Breast epithelium (tissue), 4 donors: ENCODE measurements at regions not wholly inside any gene's neighbourhood (a gene's known extent, or its start where the extent isn't known, plus 50 kb on each side); places are given as distances from the start of the nearest gene placed in this dataset.

ENCODE experiments used
- DNase-seq, 2 donors: peaks; one replicate each; pipeline ENCODE4 v3.0.0-alpha.2; 2019; ENCODE audit warnings: low spot score in 2 of 2
- H3K27ac ChIP-seq, 2 donors: fragments of 200-600 bp; sonication (generic) in 1 of 2; one replicate each; pipeline ENCODE4 v1.5.1; 2016 to 2019; ENCODE audit warnings: mild to moderate bottlenecking in 1 of 2
- H3K27me3 ChIP-seq, 2 donors: fragments of 200-600 bp; sonication (generic) in 1 of 2; one replicate each; pipeline versions ENCODE4 v1.5.1 to v1.6.0; 2017 to 2019; ENCODE audit warnings: control low read depth in 1 of 2, mild to moderate bottlenecking in 1 of 2
- H3K36me3 ChIP-seq: fragments of 200-600 bp; one replicate; pipeline ENCODE4 v1.5.1; 2019
- H3K4me1 ChIP-seq, 2 donors: fragments of 200-600 bp; sonication (generic); one replicate each; pipeline ENCODE4 v1.5.1; 2016 to 2019; ENCODE audit warnings: control low read depth in 1 of 2
- H3K4me3 ChIP-seq, 3 donors: fragments of 200-600 bp; sonication (generic); 1 replicate in 2 of 3; 2 replicates in 1 of 3; pipeline ENCODE4 v1.5.1; 2016 to 2019; ENCODE audit warnings: mild to moderate bottlenecking in 3 of 3, moderate library complexity in 2 of 3
- H3K9me3 ChIP-seq, 2 donors: fragments of 200-600 bp; sonication (generic) in 1 of 2; one replicate each; pipeline ENCODE4 v1.5.1; 2016 to 2019; ENCODE audit warnings: control low read depth in 1 of 2
- POLR2A ChIP-seq: fragments of 450-650 bp; IDR thresholded peaks from one replicate; pipeline ENCODE4 v1.6.1; 2016; ENCODE audit warnings: antibody characterized with exemption, mild to moderate bottlenecking, moderate library complexity
- POLR2AphosphoS5 ChIP-seq, 3 donors: sonication (generic); formaldehyde crosslinking; IDR thresholded peaks; one replicate each; pipeline ENCODE4 v1.6.1; 2017; ENCODE audit warnings: antibody characterized with exemption in 3 of 3
- intact Hi-C: fragments of 100-400 bp; cut with DNase I; formaldehyde crosslinking; loops from one replicate; pipeline ENCODE4 v1.15.1; 2023; ENCODE audit warnings: low total_unique reads
- TF ChIP-seq, protein P1 (sequence below), 3 donors: fragments of 450-650 bp; IDR thresholded peaks; one replicate each; pipeline ENCODE4 v1.5.1; 2016 to 2017; ENCODE audit warnings: antibody characterized with exemption in 3 of 3, mild to moderate bottlenecking in 3 of 3, moderate library complexity in 3 of 3

DNA sequence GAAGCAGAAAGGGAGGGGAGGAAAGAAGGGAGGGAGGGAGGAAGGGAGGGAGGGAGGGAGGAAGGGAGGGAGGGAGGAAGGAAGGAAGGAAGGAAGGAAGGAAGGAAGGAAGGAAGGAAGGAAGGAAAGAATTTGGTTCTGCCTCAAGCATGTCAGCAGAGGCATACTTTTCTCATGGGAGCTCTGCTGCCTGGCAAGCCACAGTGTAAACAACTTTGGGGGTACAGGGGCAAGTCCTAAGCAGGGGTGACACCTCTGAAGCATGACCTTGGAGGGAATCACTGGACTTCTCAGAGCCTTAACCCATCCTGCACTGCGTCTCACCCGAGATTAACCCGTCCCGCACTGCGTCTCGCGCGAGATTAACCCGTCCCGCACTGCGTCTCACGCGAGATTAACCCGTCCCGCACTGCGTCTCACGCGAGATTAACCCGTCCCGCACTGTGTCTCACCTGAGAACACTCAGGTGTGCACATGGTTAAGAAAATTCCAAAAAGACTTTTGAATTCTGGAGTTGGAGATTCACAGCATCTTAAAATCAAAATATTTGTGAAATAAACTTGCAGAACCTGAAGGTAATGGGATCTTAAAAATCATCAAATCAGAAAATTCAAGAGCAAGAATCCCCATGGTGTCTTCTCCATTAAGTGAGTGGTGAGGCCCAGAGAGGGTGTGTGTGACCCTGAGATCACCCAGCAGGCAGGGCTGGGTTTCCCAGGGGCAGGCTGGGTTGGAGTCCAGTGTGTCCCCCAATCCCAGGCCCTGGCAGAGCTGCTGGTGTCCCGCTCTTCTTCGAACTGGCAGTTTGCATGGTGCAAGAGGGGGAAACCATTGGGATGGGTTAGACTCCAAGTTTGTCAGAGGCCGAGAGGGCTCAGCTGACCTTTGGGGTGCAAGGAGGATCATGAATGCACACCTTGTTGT lies 190.4 kb downstream of the MN1 start:
- no peak overlapping the region for H3K4me3 ChIP-seq
- TF ChIP-seq POLR2A (no peak), POLR2AphosphoS5 (IDR thresholded peaks at IDR 0.05) (no peak)
- TF ChIP-seq, protein P1, sequence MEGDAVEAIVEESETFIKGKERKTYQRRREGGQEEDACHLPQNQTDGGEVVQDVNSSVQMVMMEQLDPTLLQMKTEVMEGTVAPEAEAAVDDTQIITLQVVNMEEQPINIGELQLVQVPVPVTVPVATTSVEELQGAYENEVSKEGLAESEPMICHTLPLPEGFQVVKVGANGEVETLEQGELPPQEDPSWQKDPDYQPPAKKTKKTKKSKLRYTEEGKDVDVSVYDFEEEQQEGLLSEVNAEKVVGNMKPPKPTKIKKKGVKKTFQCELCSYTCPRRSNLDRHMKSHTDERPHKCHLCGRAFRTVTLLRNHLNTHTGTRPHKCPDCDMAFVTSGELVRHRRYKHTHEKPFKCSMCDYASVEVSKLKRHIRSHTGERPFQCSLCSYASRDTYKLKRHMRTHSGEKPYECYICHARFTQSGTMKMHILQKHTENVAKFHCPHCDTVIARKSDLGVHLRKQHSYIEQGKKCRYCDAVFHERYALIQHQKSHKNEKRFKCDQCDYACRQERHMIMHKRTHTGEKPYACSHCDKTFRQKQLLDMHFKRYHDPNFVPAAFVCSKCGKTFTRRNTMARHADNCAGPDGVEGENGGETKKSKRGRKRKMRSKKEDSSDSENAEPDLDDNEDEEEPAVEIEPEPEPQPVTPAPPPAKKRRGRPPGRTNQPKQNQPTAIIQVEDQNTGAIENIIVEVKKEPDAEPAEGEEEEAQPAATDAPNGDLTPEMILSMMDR (IDR thresholded peaks at IDR 0.05), result no peak
- peaks cover 0 to 23% of the 10 kb centered on the region in 2 donors for H3K27me3 ChIP-seq
- no peak overlapping the region for H3K27ac ChIP-seq
- intact Hi-C loops, result no loop called here
- H3K9me3 ChIP-seq, result no peaks in the 10 kb centered on the region
- no peaks in the 10 kb centered on the region for H3K4me1 ChIP-seq
- H3K36me3 ChIP-seq, result no peaks in the 10 kb centered on the region
- DNase-seq, result no peak

DNA sequence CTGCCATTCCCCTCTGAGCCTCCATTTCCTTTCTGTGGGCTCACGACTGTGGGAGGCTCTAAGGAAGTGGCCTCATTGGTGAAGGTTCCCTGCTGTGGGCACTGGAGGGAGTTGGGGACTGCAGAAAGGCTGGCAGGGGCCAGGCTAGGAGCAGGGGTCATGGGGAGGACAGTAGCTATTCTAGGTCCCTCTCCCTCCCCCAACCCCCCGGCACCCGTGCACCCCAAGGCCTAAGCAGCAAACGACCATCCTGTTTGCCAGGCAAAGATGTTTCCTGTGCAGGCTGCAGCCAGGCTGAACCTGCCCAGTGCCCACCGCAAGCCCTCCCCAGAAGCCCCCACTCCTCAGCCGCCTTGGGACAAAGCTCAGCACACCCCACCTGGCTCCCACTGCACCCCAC lies 189.4 kb downstream of the MN1 start:
- intact Hi-C loops, result no loop called here
- Histone ChIP-seq H3K27ac (no peak overlapping the region), H3K9me3 (no peaks in the 10 kb centered on the region), H3K36me3 (no peaks in the 10 kb centered on the region), H3K4me3 (no peak overlapping the region), H3K27me3 (peaks cover 0 to 23% of the 10 kb centered on the region in 2 donors), H3K4me1 (no peaks in the 10 kb centered on the region)
- TF ChIP-seq, protein P1 (IDR thresholded peaks at IDR 0.05), result no peak
- TF ChIP-seq POLR2AphosphoS5 (IDR thresholded peaks at IDR 0.05) (no peak), POLR2A (no peak)
- DNase-seq, result no peak

DNA sequence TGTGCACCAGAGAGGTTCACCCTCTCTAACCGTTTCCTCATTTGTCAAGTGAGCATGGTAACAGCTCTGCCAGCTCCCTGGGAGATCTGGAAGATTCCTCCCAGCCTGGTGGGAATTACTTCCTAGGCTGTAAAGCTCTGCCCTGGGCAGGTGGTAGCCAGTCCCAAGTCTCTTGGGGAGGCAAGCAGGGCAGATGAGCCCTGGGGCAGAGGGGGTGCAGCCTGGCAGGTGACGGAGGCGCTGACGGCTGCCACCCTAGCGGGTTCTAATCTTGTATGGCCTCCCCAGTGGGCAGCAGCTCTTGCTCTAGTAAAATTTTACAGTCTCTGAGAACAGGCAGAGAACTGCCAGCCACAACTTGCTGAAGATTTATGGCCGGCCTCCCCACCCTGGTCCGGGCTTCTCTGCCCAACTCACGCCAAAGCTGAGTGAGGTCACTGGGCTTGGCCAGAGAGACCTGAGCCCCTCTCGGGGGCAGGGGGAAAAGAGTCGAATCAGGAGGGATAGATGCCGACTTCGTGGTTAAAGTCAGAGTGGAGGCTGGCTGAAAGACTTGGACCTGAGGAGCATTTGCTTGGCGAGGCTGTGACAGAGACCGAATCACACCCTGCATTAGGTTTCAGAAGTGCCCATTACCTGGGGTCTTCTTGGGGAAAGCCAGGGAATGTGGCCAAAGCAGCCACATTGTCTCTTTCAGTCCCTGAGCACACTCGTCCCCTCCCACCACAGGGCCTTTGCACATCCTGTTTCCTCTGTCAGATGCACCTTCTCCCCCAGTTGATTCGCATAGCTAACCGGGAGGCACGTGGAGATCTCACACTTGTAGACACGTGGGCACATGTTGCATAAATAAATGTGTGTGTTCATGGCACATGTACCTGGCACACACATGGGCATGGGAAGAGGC lies 188.2 kb downstream of the MN1 start:
- Histone ChIP-seq H3K9me3 (no peaks in the 10 kb centered on the region), H3K4me3 (no peak overlapping the region), H3K36me3 (no peaks in the 10 kb centered on the region), H3K4me1 (no peaks in the 10 kb centered on the region), H3K27ac (no peak overlapping the region), H3K27me3 (peaks cover 0 to 23% of the 10 kb centered on the region in 2 donors)
- TF ChIP-seq, protein P1 (IDR thresholded peaks at IDR 0.05), result no peak
- TF ChIP-seq POLR2AphosphoS5 (IDR thresholded peaks at IDR 0.05) (no peak), POLR2A (no peak)
- intact Hi-C loops, result no loop called here
- DNase-seq, result no peak

DNA sequence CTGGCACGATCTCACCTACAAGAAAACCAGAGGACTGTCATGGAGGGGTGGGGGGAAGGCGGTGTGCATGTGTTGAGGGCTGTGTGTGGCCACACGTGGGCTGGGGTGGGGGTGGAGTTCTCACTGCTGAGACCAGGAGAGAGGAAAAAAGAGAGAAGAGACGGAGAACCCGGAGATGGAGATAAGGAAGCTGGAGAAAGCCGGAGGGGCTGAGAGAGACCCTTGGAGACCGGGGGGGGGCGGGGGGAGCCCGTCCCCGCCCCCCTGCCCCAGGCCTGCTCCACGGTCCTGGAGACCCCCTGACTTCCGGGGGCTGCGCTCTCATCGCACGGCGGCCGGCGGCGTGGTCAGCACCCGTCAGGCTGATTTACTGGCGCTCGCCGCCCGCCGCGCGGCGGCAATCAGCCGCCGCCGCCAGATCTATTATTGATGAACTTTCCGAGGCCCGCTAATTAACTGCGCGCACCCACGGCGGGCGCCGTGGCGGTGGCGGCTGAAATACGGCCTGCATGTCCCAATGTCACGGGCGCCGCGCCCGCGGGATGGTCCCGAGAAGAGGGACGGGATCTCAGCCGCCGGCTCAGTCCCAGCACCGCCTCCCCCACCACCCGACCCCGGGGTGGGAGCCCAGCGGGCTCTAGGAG lies 187.4 kb downstream of the MN1 start:
- intact Hi-C loops, result no loop called here
- Histone ChIP-seq H3K4me1 (no peaks in the 10 kb centered on the region), H3K27me3 (peaks cover 0 to 23% of the 10 kb centered on the region in 2 donors), H3K27ac (no peak overlapping the region), H3K36me3 (no peaks in the 10 kb centered on the region), H3K4me3 (peak overlapping the region; percentile 19 to 34 (median 24)), H3K9me3 (no peaks in the 10 kb centered on the region)
- DNase-seq, result no peak
- TF ChIP-seq, protein P1 (IDR thresholded peaks at IDR 0.05), result no peak
- TF ChIP-seq POLR2AphosphoS5 (IDR thresholded peaks at IDR 0.05), result no peak
- no peak for TF ChIP-seq POLR2A
